ENCODE measurements at regions not wholly inside any gene's neighbourhood (a gene's known extent, or its start where the extent isn't known, plus 50 kb on each side); places are given as distances from the start of the nearest gene placed in this dataset.
"Not testable (repeated sequence)": the region's sequence is repeated elsewhere in the genome, so short reads cannot be mapped to it uniquely, and the experiment has no call there.

GRCh38 chr2:87469180-87470151 is 278.4 kb upstream of the PLGLB2 start:
- not testable (repeated sequence) for H3K27me3 ChIP-seq (ENCODE audit: control insufficient read depth in 1 of 2, insufficient read depth in 2 of 2, low read length in 2 of 2)

GRCh38 chr2:87470381-87471380 is 277.2 kb upstream of the PLGLB2 start:
- 96% methylated on average over 24 of the region's 25 CpGs for WGBS (ENCODE audit: low lambda C conversion rate)
- H2AFZ ChIP-seq (ENCODE audit: low read length); H3K9ac ChIP-seq (ENCODE audit: insufficient read depth, low read depth, low read length); H3K9me3 ChIP-seq (ENCODE audit: low read length); POLR2A ChIA-PET; H3K27ac ChIP-seq (ENCODE audit: extremely low read length, insufficient read depth, low read length); H3K36me3 ChIP-seq (replicated peaks in 1 of 2; ENCODE audit: control insufficient read depth in 1 of 2, insufficient read depth in 2 of 2, low read length in 2 of 2); BruUV-seq (replicated peaks); DNase-seq (ENCODE audit: low spot score); CTCF ChIA-PET (ENCODE audit: low intra/inter-chr PET ratio, low total read pairs); ATAC-seq; H3K79me2 ChIP-seq (ENCODE audit: insufficient read depth, low read length); intact Hi-C loops (cut with micrococcal nuclease; ENCODE audit: unreplicated experiment); FAIRE-seq; H3K4me2 ChIP-seq (ENCODE audit: low read depth, low read length); H4K20me1 ChIP-seq (ENCODE audit: insufficient read depth, low read length); H3K4me3 ChIP-seq (replicated peaks in 1 of 3; ENCODE audit: insufficient read depth in 1 of 3, low read depth in 2 of 3, low read length in 3 of 3); in situ Hi-C loops (cut with HindIII; ENCODE audit: extremely low pct_ligation_motif_present, low pct_unique_long_range_greater_than_20kb); H3K27me3 ChIP-seq (ENCODE audit: control insufficient read depth in 1 of 2, insufficient read depth in 2 of 2, low read length in 2 of 2): not testable (repeated sequence)
- peaks cover 13% of the 10 kb centered on the region for H3K4me1 ChIP-seq (ENCODE audit: insufficient read depth, low read length)

More at GRCh38 chr2:87469180-87470151, 278.4 kb upstream of the PLGLB2 start:
- H3K36me3 ChIP-seq (replicated peaks in 1 of 2; ENCODE audit: control insufficient read depth in 1 of 2, insufficient read depth in 2 of 2, low read length in 2 of 2); ATAC-seq; in situ Hi-C loops (cut with HindIII; ENCODE audit: extremely low pct_ligation_motif_present, low pct_unique_long_range_greater_than_20kb); H4K20me1 ChIP-seq (ENCODE audit: insufficient read depth, low read length); BruUV-seq (replicated peaks); intact Hi-C loops (cut with micrococcal nuclease; ENCODE audit: unreplicated experiment); FAIRE-seq; H3K9ac ChIP-seq (ENCODE audit: insufficient read depth, low read depth, low read length); H3K9me3 ChIP-seq (ENCODE audit: low read length); H3K4me2 ChIP-seq (ENCODE audit: low read depth, low read length); H2AFZ ChIP-seq (ENCODE audit: low read length); POLR2A ChIA-PET; CTCF ChIA-PET (ENCODE audit: low intra/inter-chr PET ratio, low total read pairs); H3K79me2 ChIP-seq (ENCODE audit: insufficient read depth, low read length); DNase-seq (ENCODE audit: low spot score); H3K27ac ChIP-seq (ENCODE audit: extremely low read length, insufficient read depth, low read length); H3K4me3 ChIP-seq (replicated peaks in 1 of 3; ENCODE audit: insufficient read depth in 1 of 3, low read depth in 2 of 3, low read length in 3 of 3): not testable (repeated sequence)
- H3K4me1 ChIP-seq (ENCODE audit: insufficient read depth, low read length), result peaks cover 25% of the 10 kb centered on the region
- 94% methylated on average over 19 of the region's 19 CpGs for WGBS (ENCODE audit: low lambda C conversion rate)

- H4K20me1 ChIP-seq (ENCODE audit: insufficient read depth, low read length); H3K4me1 ChIP-seq (ENCODE audit: insufficient read depth, low read length); in situ Hi-C loops (cut with HindIII; ENCODE audit: extremely low pct_ligation_motif_present, low pct_unique_long_range_greater_than_20kb); H3K4me3 ChIP-seq (replicated peaks in 1 of 3; ENCODE audit: insufficient read depth in 1 of 3, low read depth in 2 of 3, low read length in 3 of 3); H3K9ac ChIP-seq (ENCODE audit: insufficient read depth, low read depth, low read length); H2AFZ ChIP-seq (ENCODE audit: low read length); H3K27me3 ChIP-seq (ENCODE audit: control insufficient read depth in 1 of 2, insufficient read depth in 2 of 2, low read length in 2 of 2); BruUV-seq (replicated peaks); ATAC-seq; H3K79me2 ChIP-seq (ENCODE audit: insufficient read depth, low read length); CTCF ChIA-PET (ENCODE audit: low intra/inter-chr PET ratio, low total read pairs); FAIRE-seq; H3K36me3 ChIP-seq (replicated peaks in 1 of 2; ENCODE audit: control insufficient read depth in 1 of 2, insufficient read depth in 2 of 2, low read length in 2 of 2); H3K9me3 ChIP-seq (ENCODE audit: low read length); H3K4me2 ChIP-seq (ENCODE audit: low read depth, low read length); H3K27ac ChIP-seq (ENCODE audit: extremely low read length, insufficient read depth, low read length); DNase-seq (ENCODE audit: low spot score); POLR2A ChIA-PET; intact Hi-C loops (cut with micrococcal nuclease; ENCODE audit: unreplicated experiment): not testable (repeated sequence)
- WGBS (ENCODE audit: low lambda C conversion rate), result 98% methylated on average over 3 of the region's 3 CpGs
Observed at GRCh38 chr2:87471478-87471877, 276.4 kb upstream of the PLGLB2 start.

- H3K4me3 ChIP-seq (replicated peaks in 1 of 3; ENCODE audit: insufficient read depth in 1 of 3, low read depth in 2 of 3, low read length in 3 of 3); H3K9ac ChIP-seq (ENCODE audit: insufficient read depth, low read depth, low read length); H3K4me1 ChIP-seq (ENCODE audit: insufficient read depth, low read length); H2AFZ ChIP-seq (ENCODE audit: low read length); DNase-seq (ENCODE audit: low spot score); H4K20me1 ChIP-seq (ENCODE audit: insufficient read depth, low read length); H3K79me2 ChIP-seq (ENCODE audit: insufficient read depth, low read length); intact Hi-C loops (cut with micrococcal nuclease; ENCODE audit: unreplicated experiment); H3K9me3 ChIP-seq (ENCODE audit: low read length); H3K27ac ChIP-seq (ENCODE audit: extremely low read length, insufficient read depth, low read length); POLR2A ChIA-PET; H3K36me3 ChIP-seq (replicated peaks in 1 of 2; ENCODE audit: control insufficient read depth in 1 of 2, insufficient read depth in 2 of 2, low read length in 2 of 2); in situ Hi-C loops (cut with HindIII; ENCODE audit: extremely low pct_ligation_motif_present, low pct_unique_long_range_greater_than_20kb); H3K27me3 ChIP-seq (ENCODE audit: control insufficient read depth in 1 of 2, insufficient read depth in 2 of 2, low read length in 2 of 2); CTCF ChIA-PET (ENCODE audit: low intra/inter-chr PET ratio, low total read pairs); BruUV-seq (replicated peaks); H3K4me2 ChIP-seq (ENCODE audit: low read depth, low read length): not testable (repeated sequence)
- WGBS (ENCODE audit: low lambda C conversion rate), result 80% methylated on average over 5 of the region's 5 CpGs
- FAIRE-seq (peak; percentile 92), ATAC-seq (peak; percentile 81)
Observed at GRCh38 chr2:87476223-87476872, 271.5 kb upstream of the PLGLB2 start.
